Brain microvascular endothelial cell (primary cell): ENCODE measurements at regions not wholly inside any gene's neighbourhood (a gene's known extent, or its start where the extent isn't known, plus 50 kb on each side); places are given as distances from the start of the nearest gene placed in this dataset.

Experiments used
- DNase-seq: peaks from one replicate; pipeline ENCODE4 v3.0.0-alpha.2; 2020
- H3K27ac ChIP-seq: fragments of 250-450 bp; sonication (Bioruptor Pico); 2 replicates; pipeline ENCODE4 v1.5.1; 2020; ENCODE audit warnings: mild to moderate bottlenecking, moderate library complexity
- H3K27me3 ChIP-seq: fragments of 250-450 bp; sonication (Bioruptor Pico); replicated peaks from 2 replicates; pipeline ENCODE4 v1.5.1; 2020; ENCODE audit warnings: mild to moderate bottlenecking
- H3K36me3 ChIP-seq: fragments of 250-450 bp; sonication (Bioruptor Pico); replicated peaks from 2 replicates; pipeline ENCODE4 v1.5.1; 2020; ENCODE audit warnings: mild to moderate bottlenecking
- H3K4me3 ChIP-seq: 2 replicates; pipeline ENCODE4 v1.5.1; 2011; ENCODE audit warnings: low read depth, mild to moderate bottlenecking, control low read depth, low read length, moderate library complexity
- in situ Hi-C: cut with HindIII; loops from 2 replicates; pipeline ENCODE4 v1.10.0; 2017; ENCODE audit warnings: low sequenced_read_pairs, low pct_ligation_motif_present
- TF ChIP-seq, protein P1 (sequence below): IDR thresholded peaks from 2 replicates; pipeline ENCODE4 v1.5.1; 2011; ENCODE audit warnings: low read depth, mild to moderate bottlenecking, moderate library complexity, low read length, control low read depth, inconsistent platforms; ENCODE audit errors: missing control alignments

DNA sequence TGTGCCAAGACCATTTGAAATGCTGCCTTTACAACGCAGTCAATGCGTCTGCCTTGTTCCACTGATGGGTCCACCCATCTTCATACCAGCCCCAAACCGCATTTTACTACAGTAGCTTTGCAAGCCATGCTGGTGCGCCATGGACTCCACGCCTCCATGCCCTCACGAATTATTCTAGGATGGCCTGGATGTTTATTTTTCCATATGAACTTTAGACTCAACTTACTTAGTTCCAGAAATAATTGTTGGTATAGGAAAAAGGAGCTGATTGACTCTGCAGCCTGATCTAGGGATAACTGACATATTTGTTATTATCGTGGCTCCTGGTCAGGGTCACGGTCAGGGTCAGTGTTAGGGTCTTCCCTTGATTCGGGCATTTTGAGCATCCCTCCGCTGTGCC lies 70.0 kb upstream of the ZNF469 start:
- H3K4me3 ChIP-seq = no peak overlapping the region
- no peaks in the 10 kb centered on the region for H3K27me3 ChIP-seq
- DNase-seq = no peak
- in situ Hi-C loops = no loop called here
- no peaks in the 10 kb centered on the region for H3K36me3 ChIP-seq
- TF ChIP-seq, protein P1, sequence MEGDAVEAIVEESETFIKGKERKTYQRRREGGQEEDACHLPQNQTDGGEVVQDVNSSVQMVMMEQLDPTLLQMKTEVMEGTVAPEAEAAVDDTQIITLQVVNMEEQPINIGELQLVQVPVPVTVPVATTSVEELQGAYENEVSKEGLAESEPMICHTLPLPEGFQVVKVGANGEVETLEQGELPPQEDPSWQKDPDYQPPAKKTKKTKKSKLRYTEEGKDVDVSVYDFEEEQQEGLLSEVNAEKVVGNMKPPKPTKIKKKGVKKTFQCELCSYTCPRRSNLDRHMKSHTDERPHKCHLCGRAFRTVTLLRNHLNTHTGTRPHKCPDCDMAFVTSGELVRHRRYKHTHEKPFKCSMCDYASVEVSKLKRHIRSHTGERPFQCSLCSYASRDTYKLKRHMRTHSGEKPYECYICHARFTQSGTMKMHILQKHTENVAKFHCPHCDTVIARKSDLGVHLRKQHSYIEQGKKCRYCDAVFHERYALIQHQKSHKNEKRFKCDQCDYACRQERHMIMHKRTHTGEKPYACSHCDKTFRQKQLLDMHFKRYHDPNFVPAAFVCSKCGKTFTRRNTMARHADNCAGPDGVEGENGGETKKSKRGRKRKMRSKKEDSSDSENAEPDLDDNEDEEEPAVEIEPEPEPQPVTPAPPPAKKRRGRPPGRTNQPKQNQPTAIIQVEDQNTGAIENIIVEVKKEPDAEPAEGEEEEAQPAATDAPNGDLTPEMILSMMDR = no peak
- H3K27ac ChIP-seq = no peak overlapping the region

DNA sequence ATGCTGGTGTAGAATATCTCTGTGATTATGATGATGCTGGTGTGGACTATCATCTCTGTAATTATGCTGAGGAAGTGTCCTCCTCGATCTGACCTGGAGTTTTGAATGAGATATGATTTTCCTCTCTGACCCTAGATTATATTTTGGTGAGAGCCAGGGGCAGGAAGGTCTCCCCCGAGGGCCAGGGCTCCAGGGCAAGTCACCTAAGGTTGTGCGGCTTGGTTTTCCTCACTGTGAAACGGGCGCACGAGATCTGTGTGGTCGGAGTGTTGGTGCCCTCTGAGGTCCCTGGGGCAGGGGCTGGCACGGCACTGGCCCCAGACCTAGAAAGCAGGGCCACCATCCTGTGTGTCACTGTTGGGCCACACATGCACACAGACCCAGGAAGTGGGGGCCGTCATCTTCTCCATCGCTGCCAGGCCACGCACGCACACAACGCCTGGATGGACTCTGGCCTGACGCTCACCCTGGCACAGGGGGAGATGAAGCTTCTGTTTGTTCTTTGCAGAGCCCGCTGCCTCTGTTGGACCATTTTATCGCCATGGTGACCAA lies 67.7 kb upstream of the ZNF469 start:
- peak overlapping the region; percentile 38 for H3K27ac ChIP-seq

DNA sequence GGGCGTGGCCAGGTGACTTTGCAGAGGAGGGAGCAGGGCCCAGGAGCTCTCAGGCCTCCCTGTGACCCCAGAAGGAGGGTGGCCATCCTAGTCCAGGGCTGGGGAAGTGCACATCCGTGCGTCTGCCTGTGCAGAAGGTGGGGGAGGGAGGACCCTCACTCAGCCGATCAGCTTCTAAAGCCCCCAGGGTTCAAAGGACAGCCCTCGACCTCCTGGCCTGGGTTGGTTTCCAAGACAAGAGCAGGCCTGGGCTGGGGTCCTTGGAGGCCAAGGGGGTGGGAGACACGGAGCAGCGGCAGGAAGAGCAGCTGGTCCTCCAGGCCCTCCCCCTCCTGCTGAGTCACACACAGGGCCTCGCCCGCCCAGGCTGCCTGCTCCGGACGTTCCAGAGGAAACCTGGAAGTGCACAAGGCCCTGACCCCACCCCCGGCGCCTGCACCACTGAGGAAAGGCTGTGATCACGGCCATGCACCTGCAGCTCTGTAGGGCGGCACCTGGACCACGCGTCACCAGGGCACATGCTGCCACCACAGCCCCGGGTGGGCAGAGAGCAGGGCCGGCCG lies 67.1 kb upstream of the ZNF469 start:
- TF ChIP-seq, protein P1 = no peak
- in situ Hi-C loops = no loop called here
- peak; percentile 48 for DNase-seq
- H3K4me3 ChIP-seq = no peak overlapping the region
- no peaks in the 10 kb centered on the region for H3K36me3 ChIP-seq
- no peaks in the 10 kb centered on the region for H3K27me3 ChIP-seq
- H3K27ac ChIP-seq = peak overlapping the region; percentile 38

More for the DNA sequence above, 67.7 kb upstream of the ZNF469 start:
- no peaks in the 10 kb centered on the region for H3K36me3 ChIP-seq
- no peak overlapping the region for H3K4me3 ChIP-seq
- TF ChIP-seq, protein P1 = no peak
- no peaks in the 10 kb centered on the region for H3K27me3 ChIP-seq
- in situ Hi-C loops = no loop called here
- no peak for DNase-seq

DNA sequence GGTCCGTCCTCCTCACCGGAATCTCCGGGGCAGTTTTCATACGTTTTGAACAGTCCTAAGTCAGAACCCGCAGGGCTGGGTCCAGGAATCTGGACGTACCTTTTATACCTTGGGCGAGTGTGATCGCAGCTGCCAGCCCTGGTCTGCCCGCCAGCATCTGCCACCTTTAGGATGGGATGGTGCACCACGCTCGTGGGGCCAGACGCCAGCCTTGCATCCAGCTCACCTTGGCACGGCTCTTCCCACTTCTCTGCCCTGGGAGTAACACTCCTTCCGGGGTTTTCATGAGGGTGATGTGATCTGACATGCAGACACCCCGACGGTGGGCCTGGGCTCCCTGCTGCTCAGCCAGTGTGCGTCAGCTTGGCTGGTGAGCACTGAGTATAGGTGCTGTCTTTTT lies 66.6 kb upstream of the ZNF469 start:
- H3K27ac ChIP-seq = no peak overlapping the region
- DNase-seq = no peak
- no peak overlapping the region for H3K4me3 ChIP-seq
- no peaks in the 10 kb centered on the region for H3K27me3 ChIP-seq
- in situ Hi-C loops = no loop called here
- TF ChIP-seq, protein P1 = no peak
- H3K36me3 ChIP-seq = no peaks in the 10 kb centered on the region

DNA sequence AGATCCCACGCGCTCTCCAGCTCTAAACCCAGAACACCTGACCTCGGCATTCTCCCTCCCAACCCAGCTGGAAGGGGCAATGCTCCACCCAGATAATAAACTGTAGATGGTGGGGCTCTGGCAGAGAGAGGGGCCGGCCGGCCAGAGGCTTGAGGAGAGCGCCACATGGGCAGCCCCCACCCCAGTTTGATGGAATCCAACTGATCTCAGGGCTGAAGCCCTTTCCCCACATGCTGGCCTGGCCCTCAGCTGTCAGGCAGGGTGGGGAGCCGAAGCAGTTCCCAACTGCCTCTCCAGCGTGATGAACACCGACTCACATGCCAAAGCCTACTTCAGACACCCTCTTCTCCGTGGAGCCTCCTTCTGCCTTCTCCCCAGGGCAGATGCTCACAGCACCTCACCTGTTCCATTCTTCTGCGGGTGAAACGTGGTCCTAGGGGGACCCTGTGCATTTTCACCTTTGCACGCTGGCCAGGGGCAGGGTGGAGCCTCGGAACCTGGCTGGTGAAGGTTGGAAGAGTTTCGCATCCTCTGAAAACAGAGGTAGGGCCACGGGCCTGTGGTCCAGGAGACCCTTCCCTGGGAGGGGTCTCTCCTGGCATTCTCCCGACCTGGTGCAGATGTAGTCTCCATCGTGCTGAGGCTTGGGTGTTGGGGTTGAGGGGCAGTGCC lies 65.7 kb upstream of the ZNF469 start:
- Histone ChIP-seq H3K27ac (no peak overlapping the region), H3K4me3 (no peak overlapping the region), H3K27me3 (no peaks in the 10 kb centered on the region), H3K36me3 (no peaks in the 10 kb centered on the region)
- in situ Hi-C loops = no loop called here
- DNase-seq = no peak
- TF ChIP-seq, protein P1 = no peak

DNA sequence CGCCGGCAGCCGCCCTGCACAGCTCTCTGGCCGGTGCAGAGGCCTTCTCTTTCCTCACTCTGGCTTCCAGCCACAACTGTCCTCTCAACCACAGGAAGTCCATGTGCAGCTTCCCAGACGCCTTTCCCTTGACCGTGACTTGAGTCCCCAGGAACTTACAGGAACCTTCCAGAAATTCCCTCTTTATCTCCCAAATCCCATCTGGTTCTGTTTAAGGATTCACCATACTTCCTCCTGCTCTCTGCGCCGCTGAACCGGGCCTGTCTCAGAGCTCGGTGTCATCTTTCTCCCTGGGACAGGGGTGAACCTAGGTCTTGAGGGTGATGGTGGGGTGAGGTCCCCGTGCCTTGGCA lies 65.2 kb upstream of the ZNF469 start:
- TF ChIP-seq, protein P1 = no peak
- H3K36me3 ChIP-seq = no peaks in the 10 kb centered on the region
- no peaks in the 10 kb centered on the region for H3K27me3 ChIP-seq
- H3K4me3 ChIP-seq = no peak overlapping the region
- no peak overlapping the region for H3K27ac ChIP-seq
- no peak for DNase-seq
- in situ Hi-C loops = no loop called here
